ENCODE measurements at regions not wholly inside any gene's neighbourhood (a gene's known extent, or its start where the extent isn't known, plus 50 kb on each side); places are given as distances from the start of the nearest gene placed in this dataset.

DNA sequence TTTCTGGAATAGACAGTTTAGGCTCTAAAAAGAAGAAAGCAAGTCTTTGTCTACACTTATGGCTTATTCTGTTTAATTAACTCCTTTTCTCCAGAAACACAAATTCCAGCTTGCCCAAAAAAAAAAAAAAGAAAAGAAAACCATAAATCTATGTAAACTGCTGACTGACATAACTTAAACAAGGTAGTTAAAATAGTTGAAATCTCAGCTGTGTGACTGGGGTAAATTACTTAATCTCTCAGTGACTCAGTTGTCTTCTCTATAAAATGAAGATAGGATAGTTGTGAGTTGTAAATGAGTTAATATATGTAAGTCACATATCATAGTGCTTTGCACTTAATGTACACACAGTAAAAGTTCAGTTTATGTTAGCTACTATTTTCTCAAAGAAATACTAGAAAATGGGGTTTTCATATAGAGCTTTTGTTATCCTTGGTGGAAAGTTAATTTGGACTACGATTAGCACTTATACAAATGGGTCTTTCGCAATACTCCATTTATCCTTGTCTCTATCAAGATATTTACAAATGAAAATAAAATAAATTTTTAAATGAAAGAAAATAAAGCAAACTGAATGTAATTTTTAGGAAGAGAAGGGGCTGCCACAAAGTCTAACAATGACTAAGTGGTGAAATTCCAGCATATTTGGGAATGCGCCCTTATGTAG is 200.9 kb downstream of the MBL2 start:
- no peak overlapping the region for H3K4me3 ChIP-seq
- intact Hi-C loops (cut with DNase I) = no loop called here
- no peaks in the 10 kb centered on the region for H3K4me1 ChIP-seq (replicated peaks in 1 of 2)
- 84 to 94% (median 88%) methylated on average over 3 of the region's 3 CpGs for WGBS, 4 donors
- TF ChIP-seq POLR2A (IDR thresholded peaks at IDR 0.05) = no peak
- TF ChIP-seq, protein P1, sequence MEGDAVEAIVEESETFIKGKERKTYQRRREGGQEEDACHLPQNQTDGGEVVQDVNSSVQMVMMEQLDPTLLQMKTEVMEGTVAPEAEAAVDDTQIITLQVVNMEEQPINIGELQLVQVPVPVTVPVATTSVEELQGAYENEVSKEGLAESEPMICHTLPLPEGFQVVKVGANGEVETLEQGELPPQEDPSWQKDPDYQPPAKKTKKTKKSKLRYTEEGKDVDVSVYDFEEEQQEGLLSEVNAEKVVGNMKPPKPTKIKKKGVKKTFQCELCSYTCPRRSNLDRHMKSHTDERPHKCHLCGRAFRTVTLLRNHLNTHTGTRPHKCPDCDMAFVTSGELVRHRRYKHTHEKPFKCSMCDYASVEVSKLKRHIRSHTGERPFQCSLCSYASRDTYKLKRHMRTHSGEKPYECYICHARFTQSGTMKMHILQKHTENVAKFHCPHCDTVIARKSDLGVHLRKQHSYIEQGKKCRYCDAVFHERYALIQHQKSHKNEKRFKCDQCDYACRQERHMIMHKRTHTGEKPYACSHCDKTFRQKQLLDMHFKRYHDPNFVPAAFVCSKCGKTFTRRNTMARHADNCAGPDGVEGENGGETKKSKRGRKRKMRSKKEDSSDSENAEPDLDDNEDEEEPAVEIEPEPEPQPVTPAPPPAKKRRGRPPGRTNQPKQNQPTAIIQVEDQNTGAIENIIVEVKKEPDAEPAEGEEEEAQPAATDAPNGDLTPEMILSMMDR (IDR thresholded peaks at IDR 0.05) = no peak
- no peak overlapping the region for H3K27ac ChIP-seq
- H3K27me3 ChIP-seq = no peaks in the 10 kb centered on the region
- H3K36me3 ChIP-seq (replicated peaks in 1 of 2) = no peaks in the 10 kb centered on the region
- DNase-seq = no peak
- H3K9me3 ChIP-seq (replicated peaks in 1 of 3) = no peaks in the 10 kb centered on the region

DNA sequence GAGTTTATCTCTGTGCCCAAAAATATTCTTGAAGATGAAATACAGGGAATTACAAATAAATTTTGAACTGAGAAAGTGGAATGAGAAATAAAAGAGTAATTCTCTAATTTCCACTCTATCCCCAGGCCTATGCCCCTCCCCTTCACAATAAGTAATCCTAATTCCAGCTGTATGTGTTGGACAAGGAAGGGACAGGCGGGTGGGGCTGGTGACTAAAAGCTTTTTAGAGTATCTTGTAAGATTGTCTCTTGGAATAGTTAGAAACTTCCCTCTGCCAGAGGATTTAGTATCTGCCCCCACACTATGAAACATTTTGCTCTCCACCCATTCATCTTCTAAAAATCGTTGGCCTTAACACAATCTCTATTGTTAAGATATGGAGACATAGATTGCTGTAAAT is 199.2 kb downstream of the MBL2 start:
- 47 to 51% (median 49%) methylated on average over 2 of the region's 2 CpGs for WGBS, 4 donors
- H3K9me3 ChIP-seq (replicated peaks in 1 of 3) = no peaks in the 10 kb centered on the region

DNA sequence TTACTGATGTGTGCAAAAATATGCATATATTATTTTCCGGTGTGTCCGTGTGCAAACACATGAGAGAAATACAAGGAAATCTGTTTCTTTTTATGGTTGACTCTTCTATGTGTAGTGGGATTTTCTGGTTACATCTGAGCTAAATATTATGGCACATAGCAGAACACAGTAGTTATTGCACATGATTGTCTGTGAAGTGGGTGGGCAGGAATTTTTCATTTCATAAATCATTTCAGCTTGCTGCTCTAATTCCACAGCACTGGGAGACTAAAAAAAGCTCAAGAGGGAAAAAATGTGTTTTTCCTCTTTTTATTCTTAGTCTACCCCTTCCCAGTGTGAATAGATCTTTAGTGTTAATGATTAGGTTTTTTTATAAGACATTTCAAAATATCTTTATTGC is 197.9 kb downstream of the MBL2 start:
- no peak for TF ChIP-seq POLR2A (IDR thresholded peaks at IDR 0.05)
- TF ChIP-seq, protein P1 (IDR thresholded peaks at IDR 0.05) = no peak
- Histone ChIP-seq H3K36me3 (replicated peaks in 1 of 2) (no peaks in the 10 kb centered on the region), H3K4me1 (replicated peaks in 1 of 2) (no peaks in the 10 kb centered on the region), H3K27ac (no peak overlapping the region), H3K4me3 (no peak overlapping the region), H3K27me3 (no peaks in the 10 kb centered on the region), H3K9me3 (replicated peaks in 1 of 3) (no peaks in the 10 kb centered on the region)
- no peak for DNase-seq
- WGBS, 4 donors = 76 to 81% (median 79%) methylated on average over 2 of the region's 2 CpGs
- intact Hi-C loops (cut with DNase I) = no loop called here

More for the DNA sequence above, 199.2 kb downstream of the MBL2 start:
- H3K36me3 ChIP-seq (replicated peaks in 1 of 2) = no peaks in the 10 kb centered on the region
- H3K4me3 ChIP-seq = no peak overlapping the region
- H3K27me3 ChIP-seq = no peaks in the 10 kb centered on the region
- intact Hi-C loops (cut with DNase I) = no loop called here
- no peak for DNase-seq
- TF ChIP-seq POLR2A (IDR thresholded peaks at IDR 0.05) = no peak
- TF ChIP-seq, protein P1 (IDR thresholded peaks at IDR 0.05) = no peak
- no peaks in the 10 kb centered on the region for H3K4me1 ChIP-seq (replicated peaks in 1 of 2)
- H3K27ac ChIP-seq = no peak overlapping the region

DNA sequence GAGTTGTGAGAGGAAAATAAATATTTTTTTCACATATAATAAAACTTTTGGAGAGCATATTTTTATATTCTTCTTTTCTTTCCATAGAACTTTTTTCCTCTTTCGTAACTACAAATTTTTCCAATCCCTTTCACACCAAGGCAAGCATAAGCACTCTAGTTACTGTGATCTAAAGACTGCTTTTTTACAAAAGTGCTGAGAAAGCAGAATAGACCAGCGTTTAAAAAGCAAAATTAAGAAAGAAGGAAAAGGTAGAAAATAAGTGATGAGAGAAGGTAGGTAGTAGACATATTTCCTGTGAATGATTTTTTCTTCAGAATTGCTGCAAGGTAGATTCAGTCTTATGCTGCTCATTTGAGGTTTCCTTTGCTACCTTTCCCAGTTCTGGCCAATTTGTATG is 195.5 kb downstream of the MBL2 start:
- TF ChIP-seq, protein P1 (IDR thresholded peaks at IDR 0.05) = no peak
- no peak for TF ChIP-seq POLR2A (IDR thresholded peaks at IDR 0.05)
- DNase-seq = no peak
- WGBS, 4 donors = 71 to 82% (median 76%) methylated on average over 2 of the region's 2 CpGs
- Histone ChIP-seq H3K4me3 (no peak overlapping the region), H3K27me3 (no peaks in the 10 kb centered on the region), H3K27ac (no peak overlapping the region), H3K36me3 (replicated peaks in 1 of 2) (no peaks in the 10 kb centered on the region), H3K9me3 (replicated peaks in 1 of 3) (no peaks in the 10 kb centered on the region), H3K4me1 (replicated peaks in 1 of 2) (no peaks in the 10 kb centered on the region)
- intact Hi-C loops (cut with DNase I) = no loop called here

All from adrenal gland (tissue), 9 donors.